ENCODE measurements at regions not wholly inside any gene's neighbourhood (a gene's known extent, or its start where the extent isn't known, plus 50 kb on each side); places are given as distances from the start of the nearest gene placed in this dataset.

- H3K9me3 Mint-ChIP-seq: no peaks in the 10 kb centered on the region
- peaks cover 21% of the 10 kb centered on the region for H3K4me1 Mint-ChIP-seq
- TF ChIP-seq, protein P1, sequence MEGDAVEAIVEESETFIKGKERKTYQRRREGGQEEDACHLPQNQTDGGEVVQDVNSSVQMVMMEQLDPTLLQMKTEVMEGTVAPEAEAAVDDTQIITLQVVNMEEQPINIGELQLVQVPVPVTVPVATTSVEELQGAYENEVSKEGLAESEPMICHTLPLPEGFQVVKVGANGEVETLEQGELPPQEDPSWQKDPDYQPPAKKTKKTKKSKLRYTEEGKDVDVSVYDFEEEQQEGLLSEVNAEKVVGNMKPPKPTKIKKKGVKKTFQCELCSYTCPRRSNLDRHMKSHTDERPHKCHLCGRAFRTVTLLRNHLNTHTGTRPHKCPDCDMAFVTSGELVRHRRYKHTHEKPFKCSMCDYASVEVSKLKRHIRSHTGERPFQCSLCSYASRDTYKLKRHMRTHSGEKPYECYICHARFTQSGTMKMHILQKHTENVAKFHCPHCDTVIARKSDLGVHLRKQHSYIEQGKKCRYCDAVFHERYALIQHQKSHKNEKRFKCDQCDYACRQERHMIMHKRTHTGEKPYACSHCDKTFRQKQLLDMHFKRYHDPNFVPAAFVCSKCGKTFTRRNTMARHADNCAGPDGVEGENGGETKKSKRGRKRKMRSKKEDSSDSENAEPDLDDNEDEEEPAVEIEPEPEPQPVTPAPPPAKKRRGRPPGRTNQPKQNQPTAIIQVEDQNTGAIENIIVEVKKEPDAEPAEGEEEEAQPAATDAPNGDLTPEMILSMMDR (IDR thresholded peaks at IDR 0.05; ENCODE audit: unreplicated experiment in 3 of 3): no peak
- peaks cover 69% of the 10 kb centered on the region for H3K36me3 Mint-ChIP-seq (ENCODE audit: low read depth)
- H3K27me3 Mint-ChIP-seq (ENCODE audit: low read depth): peaks cover 14% of the 10 kb centered on the region
- no peak overlapping the region for H3K4me3 Mint-ChIP-seq
- no peak overlapping the region for H3K27ac Mint-ChIP-seq
Observed at GRCh38 chr2:120984452-120985173, 248.9 kb downstream of the GLI2 start.

GRCh38 chr2:120985174-120985996, 249.7 kb downstream of the GLI2 start:
- H3K36me3 Mint-ChIP-seq (ENCODE audit: low read depth): peaks cover 63% of the 10 kb centered on the region
- no peaks in the 10 kb centered on the region for H3K9me3 Mint-ChIP-seq
- H3K4me3 Mint-ChIP-seq: no peak overlapping the region
- TF ChIP-seq, protein P1 (IDR thresholded peaks at IDR 0.05; ENCODE audit: unreplicated experiment in 3 of 3): no peak
- H3K4me1 Mint-ChIP-seq: peaks cover 21% of the 10 kb centered on the region
- H3K27ac Mint-ChIP-seq: no peak overlapping the region
- peaks cover 15% of the 10 kb centered on the region for H3K27me3 Mint-ChIP-seq (ENCODE audit: low read depth)

DNA sequence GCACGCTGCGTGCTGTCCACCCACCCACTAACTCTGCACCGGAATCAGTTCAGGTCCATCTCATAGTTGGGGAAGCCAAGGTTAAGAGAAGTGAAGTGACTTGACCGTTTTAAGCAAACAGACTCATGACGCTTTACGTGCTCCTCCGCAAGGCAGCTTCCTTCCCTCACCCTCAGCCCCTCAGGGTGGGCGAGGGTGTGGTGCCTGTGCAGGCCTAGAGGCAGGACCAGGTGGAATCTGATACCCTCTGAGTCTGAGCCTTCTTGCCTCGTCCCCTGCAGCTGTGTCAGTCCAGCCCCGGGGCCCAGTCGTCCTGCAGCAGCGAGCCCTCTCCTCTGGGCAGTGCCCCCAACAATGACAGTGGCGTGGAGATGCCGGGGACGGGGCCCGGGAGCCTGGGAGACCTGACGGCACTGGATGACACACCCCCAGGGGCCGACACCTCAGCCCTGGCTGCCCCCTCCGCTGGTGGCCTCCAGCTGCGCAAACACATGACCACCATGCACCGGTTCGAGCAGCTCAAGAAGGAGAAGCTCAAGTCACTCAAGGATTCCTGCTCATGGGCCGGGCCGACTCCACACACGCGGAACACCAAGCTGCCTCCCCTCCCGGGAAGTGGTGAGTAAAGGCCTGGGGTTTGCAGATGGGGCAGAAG, 250.5 kb downstream of the GLI2 start:
- Mint-ChIP-seq H3K4me3 (no peak overlapping the region), H3K36me3 (ENCODE audit: low read depth) (peaks cover 64% of the 10 kb centered on the region), H3K4me1 (peaks cover 21% of the 10 kb centered on the region)

GRCh38 chr2:120986898-120987650, 251.4 kb downstream of the GLI2 start:
- TF ChIP-seq, protein P1 (IDR thresholded peaks at IDR 0.05; ENCODE audit: unreplicated experiment in 3 of 3): no peak
- Mint-ChIP-seq H3K27ac (no peak overlapping the region), H3K4me1 (peaks cover 11% of the 10 kb centered on the region), H3K9me3 (no peaks in the 10 kb centered on the region), H3K4me3 (no peak overlapping the region), H3K27me3 (ENCODE audit: low read depth) (peaks cover 15% of the 10 kb centered on the region), H3K36me3 (ENCODE audit: low read depth) (peaks cover 64% of the 10 kb centered on the region)

More for the DNA sequence above, 250.5 kb downstream of the GLI2 start:
- TF ChIP-seq, protein P1 (IDR thresholded peaks at IDR 0.05; ENCODE audit: unreplicated experiment in 3 of 3): no peak
- H3K27me3 Mint-ChIP-seq (ENCODE audit: low read depth): peaks cover 15% of the 10 kb centered on the region
- H3K9me3 Mint-ChIP-seq: no peaks in the 10 kb centered on the region
- no peak overlapping the region for H3K27ac Mint-ChIP-seq

- Mint-ChIP-seq H3K4me1 (peaks cover 8% of the 10 kb centered on the region), H3K36me3 (ENCODE audit: low read depth) (peaks cover 65% of the 10 kb centered on the region), H3K27ac (no peak overlapping the region), H3K9me3 (no peaks in the 10 kb centered on the region), H3K27me3 (ENCODE audit: low read depth) (peaks cover 14% of the 10 kb centered on the region), H3K4me3 (no peak overlapping the region)
- TF ChIP-seq, protein P1 (IDR thresholded peaks at IDR 0.05; ENCODE audit: unreplicated experiment in 3 of 3): no peak
Observed at GRCh38 chr2:120988051-120988699, 252.5 kb downstream of the GLI2 start.

All from nephron (organoid).